Endothelial cell of umbilical vein (primary cell): ENCODE measurements at regions not wholly inside any gene's neighbourhood (a gene's known extent, or its start where the extent isn't known, plus 50 kb on each side); places are given as distances from the start of the nearest gene placed in this dataset.

ENCODE experiments used
- BruUV-seq: library from RNA; stranded (reverse); fragments of 400-500 nt; replicated peaks from 2 replicates; lab custom pipeline; 2021; lab: Mats Ljungman, UMichigan
- CTCF ChIA-PET: fragments of 300-600, 350-600 bp; sonication (Branson Sonifier 250); formaldehyde crosslinking; loops from one replicate; lab custom pipeline; 2021; ENCODE audit warnings: antibody characterized with exemption, inconsistent platforms; lab: Charles Lee
- POLR2A ChIA-PET: fragments of 300-600, 350-600 bp; sonication (Branson Sonifier 250); formaldehyde crosslinking; loops from one replicate; lab custom pipeline; 2021; ENCODE audit warnings: antibody characterized with exemption, inconsistent platforms; lab: Charles Lee
- DNase-seq: peaks from one replicate; pipeline ENCODE4 v3.0.0-alpha.2; 2011; ENCODE audit warnings: low read depth, low spot score
- FAIRE-seq: peaks from 2 replicates; lab custom pipeline; 2011; peaks lifted over from hg19 to GRCh38; lab: Jason Lieb, UNC
- H2AFZ ChIP-seq: 2 replicates; pipeline ENCODE4 v1.6.0; 2012; ENCODE audit warnings: low read depth, low read length, control low read depth, inconsistent platforms
- H3K27ac ChIP-seq: 2 replicates; pipeline ENCODE4 v1.5.1; 2011; ENCODE audit warnings: low read depth, mild to moderate bottlenecking, control low read depth, low read length, moderate library complexity; ENCODE audit not compliant: insufficient read depth
- H3K27me3 ChIP-seq, 2 experiments: 2 replicates each; pipeline versions ENCODE4 v1.6.0 to v1.6.1; 2011; ENCODE audit warnings: low read length in 2 of 2, mixed read lengths in 1 of 2; ENCODE audit not compliant: control insufficient read depth in 2 of 2, insufficient read depth in 2 of 2
- H3K36me3 ChIP-seq, 2 experiments: 2 replicates in 1 of 2; 3 replicates in 1 of 2; pipeline ENCODE4 v1.5.1; 2011; ENCODE audit warnings: low read length in 2 of 2, mild to moderate bottlenecking in 1 of 2, moderate library complexity in 1 of 2; ENCODE audit not compliant: control insufficient read depth in 2 of 2, insufficient read depth in 2 of 2; ENCODE audit errors: extremely low read depth in 1 of 2
- H3K4me1 ChIP-seq: 3 replicates; pipeline ENCODE4 v1.5.1; 2011; ENCODE audit warnings: mild to moderate bottlenecking, low read length; ENCODE audit not compliant: control insufficient read depth, insufficient read depth; ENCODE audit errors: extremely low read depth
- H3K4me2 ChIP-seq: 2 replicates; pipeline ENCODE4 v1.6.1; 2011; ENCODE audit warnings: low read length, control low read depth, mixed read lengths; ENCODE audit not compliant: insufficient read depth
- H3K4me3 ChIP-seq, 3 experiments: fragments of 200-600 bp in 1 of 3; sonication (generic), shearing (Covaris generic) in 1 of 3; replicated peaks in 1 of 3; 2 replicates each; pipeline ENCODE4 v1.5.1; 2011 to 2016; ENCODE audit warnings: control low read depth in 3 of 3, low read length in 3 of 3, mild to moderate bottlenecking in 2 of 3, inconsistent platforms in 1 of 3, low read depth in 1 of 3, moderate library complexity in 1 of 3; ENCODE audit not compliant: insufficient read depth in 1 of 3
- H3K79me2 ChIP-seq: 2 replicates; pipeline ENCODE4 v1.6.0; 2012; ENCODE audit warnings: low read length, inconsistent platforms; ENCODE audit not compliant: control insufficient read depth, insufficient read depth
- H3K9ac ChIP-seq: replicated peaks from 2 replicates; pipeline ENCODE3; 2011; ENCODE audit warnings: low read length, control low read depth; ENCODE audit not compliant: insufficient read depth; ENCODE audit errors: extremely low read depth
- H3K9me1 ChIP-seq: replicated peaks from 3 replicates; pipeline ENCODE4 v1.6.0; 2011; ENCODE audit warnings: mild to moderate bottlenecking, low read length; ENCODE audit not compliant: control insufficient read depth, insufficient read depth; ENCODE audit errors: extremely low read depth
- H3K9me3 ChIP-seq: replicated peaks from 2 replicates; pipeline ENCODE4 v1.5.1; 2012; ENCODE audit warnings: low read length, inconsistent platforms; ENCODE audit not compliant: control insufficient read depth, insufficient read depth
- H4K20me1 ChIP-seq: replicated peaks from 2 replicates; pipeline ENCODE3; 2011; ENCODE audit warnings: mild to moderate bottlenecking, low read length; ENCODE audit not compliant: control insufficient read depth, insufficient read depth; ENCODE audit errors: extremely low read depth
- EZH2 ChIP-seq: IDR thresholded peaks from 2 replicates; pipeline ENCODE4 v1.6.1; 2012; ENCODE audit warnings: borderline replicate concordance, low read depth, mild to moderate bottlenecking, moderate library complexity, low read length, inconsistent platforms; ENCODE audit not compliant: severe bottlenecking
- FOS ChIP-seq: IDR thresholded peaks from 2 replicates; pipeline ENCODE4 v1.6.1; 2011; ENCODE audit warnings: mild to moderate bottlenecking, low read length, moderate library complexity, borderline replicate concordance; ENCODE audit not compliant: insufficient read depth
- GATA2 ChIP-seq: IDR thresholded peaks from 2 replicates; pipeline ENCODE4 v1.7.0; 2011; ENCODE audit warnings: low read depth, mild to moderate bottlenecking, moderate library complexity, mixed read lengths, low read length; ENCODE audit not compliant: insufficient read length, insufficient read depth
- JUN ChIP-seq: IDR thresholded peaks from 2 replicates; pipeline ENCODE4 v1.6.1; 2011; ENCODE audit warnings: borderline replicate concordance, low read depth; ENCODE audit not compliant: insufficient read length, insufficient read depth
- MYC ChIP-seq: IDR thresholded peaks from one replicate; pipeline ENCODE4 v1.6.1; 2011; ENCODE audit warnings: mild to moderate bottlenecking, low read depth, low read length
- POLR2A ChIP-seq: IDR thresholded peaks from 2 replicates; pipeline ENCODE4 v1.6.1; 2012; ENCODE audit warnings: low read depth, mild to moderate bottlenecking, control low read depth, low read length
- POLR2AphosphoS5 ChIP-seq: IDR thresholded peaks from 2 replicates; pipeline ENCODE4 v1.6.1; 2012; ENCODE audit warnings: low read depth, mild to moderate bottlenecking, control low read depth, low read length, moderate library complexity; ENCODE audit not compliant: insufficient read depth
- dilution Hi-C: fragments of 300-500 bp; cut with MboI; formaldehyde crosslinking; loops from one replicate; pipeline ENCODE4 v1.15.0; 2019; ENCODE audit warnings: low sequenced_read_pairs; ENCODE audit not compliant: extremely low pct_ligation_motif_present
- intact Hi-C: fragments of 100-400 bp; cut with micrococcal nuclease; formaldehyde crosslinking; loops from one replicate; pipeline ENCODE4 v1.10.0; 2022
- TF ChIP-seq, protein P1 (sequence below): IDR thresholded peaks from 2 replicates; pipeline ENCODE4 v1.6.1; 2011; ENCODE audit not compliant: insufficient read depth, insufficient read length
- TF ChIP-seq, protein P2 (sequence below), 2 donors: IDR thresholded peaks; 1 replicate in 1 of 2; 2 replicates in 1 of 2; pipeline ENCODE4 v1.5.1; 2011; ENCODE audit warnings: low read length in 2 of 2, mild to moderate bottlenecking in 2 of 2, moderate library complexity in 2 of 2, control low read depth in 1 of 2, inconsistent platforms in 1 of 2, low read depth in 1 of 2; ENCODE audit not compliant: insufficient read depth in 1 of 2; ENCODE audit errors: extremely low read depth in 1 of 2

DNA sequence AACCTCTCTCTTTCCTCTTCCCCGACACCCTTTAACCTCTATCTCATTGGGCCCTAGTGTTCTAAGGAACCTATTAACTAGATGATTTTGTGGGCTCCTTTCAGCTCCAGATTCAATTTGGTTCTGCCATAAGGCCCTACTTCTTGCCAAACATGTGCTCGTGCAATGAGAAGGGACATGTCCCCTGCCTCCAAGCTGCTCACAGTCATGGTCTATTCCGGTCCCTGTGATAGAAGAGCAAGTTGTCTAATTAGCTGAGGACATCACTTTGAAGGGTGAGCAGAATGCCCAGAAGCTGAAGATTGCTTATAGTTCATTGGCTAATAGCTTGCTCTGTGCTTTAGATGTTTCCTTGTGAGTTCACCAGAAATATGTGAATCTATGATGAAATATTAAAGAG, 76.2 kb downstream of the ZNF648 start:
- H3K27ac ChIP-seq = no peak overlapping the region
- no peak overlapping the region for H3K4me2 ChIP-seq
- no peaks in the 10 kb centered on the region for H3K9me1 ChIP-seq
- H3K4me3 ChIP-seq = no peak overlapping the region
- ChIA-PET POLR2A (no interaction called here), CTCF (interaction anchor here (1.1 kb wide), 1 partner anchor 16 kb away, joined by 3 read pairs; no protein-coding TSS in a partner anchor)
- dilution Hi-C loops = no loop called here
- TF ChIP-seq EZH2 (no peak), FOS (no peak), POLR2A (no peak), MYC (no peak), GATA2 (no peak), POLR2AphosphoS5 (no peak), JUN (no peak)
- TF ChIP-seq, protein P1, sequence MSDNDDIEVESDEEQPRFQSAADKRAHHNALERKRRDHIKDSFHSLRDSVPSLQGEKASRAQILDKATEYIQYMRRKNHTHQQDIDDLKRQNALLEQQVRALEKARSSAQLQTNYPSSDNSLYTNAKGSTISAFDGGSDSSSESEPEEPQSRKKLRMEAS = no peak
- TF ChIP-seq, protein P2, sequence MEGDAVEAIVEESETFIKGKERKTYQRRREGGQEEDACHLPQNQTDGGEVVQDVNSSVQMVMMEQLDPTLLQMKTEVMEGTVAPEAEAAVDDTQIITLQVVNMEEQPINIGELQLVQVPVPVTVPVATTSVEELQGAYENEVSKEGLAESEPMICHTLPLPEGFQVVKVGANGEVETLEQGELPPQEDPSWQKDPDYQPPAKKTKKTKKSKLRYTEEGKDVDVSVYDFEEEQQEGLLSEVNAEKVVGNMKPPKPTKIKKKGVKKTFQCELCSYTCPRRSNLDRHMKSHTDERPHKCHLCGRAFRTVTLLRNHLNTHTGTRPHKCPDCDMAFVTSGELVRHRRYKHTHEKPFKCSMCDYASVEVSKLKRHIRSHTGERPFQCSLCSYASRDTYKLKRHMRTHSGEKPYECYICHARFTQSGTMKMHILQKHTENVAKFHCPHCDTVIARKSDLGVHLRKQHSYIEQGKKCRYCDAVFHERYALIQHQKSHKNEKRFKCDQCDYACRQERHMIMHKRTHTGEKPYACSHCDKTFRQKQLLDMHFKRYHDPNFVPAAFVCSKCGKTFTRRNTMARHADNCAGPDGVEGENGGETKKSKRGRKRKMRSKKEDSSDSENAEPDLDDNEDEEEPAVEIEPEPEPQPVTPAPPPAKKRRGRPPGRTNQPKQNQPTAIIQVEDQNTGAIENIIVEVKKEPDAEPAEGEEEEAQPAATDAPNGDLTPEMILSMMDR (IDR thresholded peaks at IDR 0.05; ENCODE audit: extremely low read depth in 1 of 2, insufficient read depth in 1 of 2, low read depth in 1 of 2, low read length in 2 of 2) = no peak
- H3K4me1 ChIP-seq = no peaks in the 10 kb centered on the region
- H3K36me3 ChIP-seq = no peaks in the 10 kb centered on the region
- FAIRE-seq = no peak
- H3K9ac ChIP-seq = no peak overlapping the region
- no peaks in the 10 kb centered on the region for H3K27me3 ChIP-seq
- intact Hi-C loops = no loop called here
- no peaks in the 10 kb centered on the region for H4K20me1 ChIP-seq
- no peak for DNase-seq
- H3K79me2 ChIP-seq = no peaks in the 10 kb centered on the region
- no TSS peak for BruUV-seq
- H2AFZ ChIP-seq = no peak overlapping the region
- no peaks in the 10 kb centered on the region for H3K9me3 ChIP-seq
